HG03064 (cell line): ENCODE measurements at regions not wholly inside any gene's neighbourhood (a gene's known extent, or its start where the extent isn't known, plus 50 kb on each side); places are given as distances from the start of the nearest gene placed in this dataset.

Experiments used
- ATAC-seq: cut with Tn5 transposase; IDR thresholded peaks from one replicate; pipeline ENCODE4 v1.9.1; 2021; ENCODE audit warnings: low read depth; ENCODE audit not compliant: unreplicated experiment

DNA sequence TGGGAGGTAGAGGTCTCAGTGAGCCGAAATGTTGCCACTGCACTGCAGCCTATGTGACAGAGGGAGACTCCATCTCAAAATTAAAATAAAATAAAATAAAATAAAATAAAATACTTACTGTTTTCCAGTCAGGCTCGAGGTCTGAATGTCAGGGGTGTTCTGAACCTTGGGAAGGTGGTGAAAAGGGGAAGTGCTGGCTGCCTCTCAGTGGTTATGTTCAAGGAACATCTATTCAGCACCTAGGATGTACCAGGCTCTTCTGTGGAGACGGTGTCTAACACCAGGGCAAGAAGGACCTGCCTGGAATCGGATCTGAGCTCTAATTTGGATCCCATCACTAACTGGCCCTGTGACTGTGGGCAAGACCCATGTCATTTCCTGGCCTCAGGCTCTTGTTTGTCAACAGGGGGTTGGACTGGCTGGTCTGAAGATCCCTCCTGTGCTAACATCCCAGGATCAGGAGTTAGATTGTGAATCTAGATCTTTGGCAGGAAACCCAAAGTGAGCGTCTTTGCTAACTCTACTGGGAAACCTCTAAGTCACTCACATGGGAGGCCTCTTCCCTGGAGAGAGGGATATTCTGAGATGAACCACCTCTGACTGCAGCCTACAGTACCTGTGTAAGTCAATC, 63.4 kb upstream of the SIRPG start:
- no peak for ATAC-seq

DNA sequence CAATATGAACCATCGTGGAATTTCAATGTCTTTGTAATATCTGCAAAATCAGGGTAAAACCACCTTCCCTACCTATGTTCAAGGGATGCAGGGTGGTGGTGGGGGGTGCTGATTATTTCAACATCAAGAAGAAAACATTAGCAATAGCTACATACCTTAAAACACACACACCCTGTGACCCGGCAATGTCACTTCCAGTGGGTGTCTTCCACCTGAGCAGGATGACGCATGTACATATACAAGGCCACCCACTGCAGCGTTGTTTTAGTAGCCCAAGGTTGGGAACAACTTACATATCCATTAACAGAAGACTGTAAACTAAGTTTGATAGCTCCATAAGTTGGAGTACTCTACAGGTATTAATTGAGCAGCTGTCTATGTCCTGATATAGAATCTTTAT, 62.6 kb upstream of the SIRPG start:
- ATAC-seq, result no peak

DNA sequence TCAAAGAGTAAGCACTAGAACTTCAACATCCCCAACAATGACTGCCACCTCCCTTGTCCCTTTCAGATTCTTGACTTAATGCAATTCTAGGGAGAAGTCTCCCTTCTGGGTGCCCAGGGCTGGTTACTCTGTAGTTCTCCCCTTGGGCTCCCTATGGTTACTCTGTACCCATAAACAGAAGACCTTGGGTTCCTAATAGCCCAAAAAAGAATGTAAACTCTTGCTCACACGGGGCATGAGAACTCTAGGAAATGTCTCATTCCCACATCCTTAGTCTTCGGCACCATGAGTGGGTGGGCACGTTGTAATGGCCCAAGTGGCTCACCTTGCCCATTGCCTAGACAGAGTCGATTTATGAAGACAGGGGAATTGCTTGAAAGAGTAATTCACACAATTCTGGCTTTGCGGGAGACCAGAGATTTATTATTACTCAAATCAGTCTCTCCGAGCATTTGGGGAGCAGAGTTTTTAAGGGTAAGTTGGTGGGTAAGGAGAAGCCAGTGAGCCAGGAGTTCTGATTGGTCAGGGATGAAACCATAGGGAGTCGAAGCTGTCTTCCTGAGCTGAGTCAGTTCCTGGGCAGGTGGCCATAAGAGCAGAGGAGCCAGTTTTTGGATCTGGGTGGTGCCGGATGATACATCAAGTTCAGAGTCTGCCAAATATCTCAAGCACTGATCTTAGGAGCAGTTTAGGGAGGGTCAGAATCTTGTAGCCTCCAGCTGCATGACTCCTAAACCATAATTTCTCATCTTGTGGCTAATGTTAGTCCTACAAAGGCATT, 61.2 kb upstream of the SIRPG start:
- ATAC-seq, result no peak

DNA sequence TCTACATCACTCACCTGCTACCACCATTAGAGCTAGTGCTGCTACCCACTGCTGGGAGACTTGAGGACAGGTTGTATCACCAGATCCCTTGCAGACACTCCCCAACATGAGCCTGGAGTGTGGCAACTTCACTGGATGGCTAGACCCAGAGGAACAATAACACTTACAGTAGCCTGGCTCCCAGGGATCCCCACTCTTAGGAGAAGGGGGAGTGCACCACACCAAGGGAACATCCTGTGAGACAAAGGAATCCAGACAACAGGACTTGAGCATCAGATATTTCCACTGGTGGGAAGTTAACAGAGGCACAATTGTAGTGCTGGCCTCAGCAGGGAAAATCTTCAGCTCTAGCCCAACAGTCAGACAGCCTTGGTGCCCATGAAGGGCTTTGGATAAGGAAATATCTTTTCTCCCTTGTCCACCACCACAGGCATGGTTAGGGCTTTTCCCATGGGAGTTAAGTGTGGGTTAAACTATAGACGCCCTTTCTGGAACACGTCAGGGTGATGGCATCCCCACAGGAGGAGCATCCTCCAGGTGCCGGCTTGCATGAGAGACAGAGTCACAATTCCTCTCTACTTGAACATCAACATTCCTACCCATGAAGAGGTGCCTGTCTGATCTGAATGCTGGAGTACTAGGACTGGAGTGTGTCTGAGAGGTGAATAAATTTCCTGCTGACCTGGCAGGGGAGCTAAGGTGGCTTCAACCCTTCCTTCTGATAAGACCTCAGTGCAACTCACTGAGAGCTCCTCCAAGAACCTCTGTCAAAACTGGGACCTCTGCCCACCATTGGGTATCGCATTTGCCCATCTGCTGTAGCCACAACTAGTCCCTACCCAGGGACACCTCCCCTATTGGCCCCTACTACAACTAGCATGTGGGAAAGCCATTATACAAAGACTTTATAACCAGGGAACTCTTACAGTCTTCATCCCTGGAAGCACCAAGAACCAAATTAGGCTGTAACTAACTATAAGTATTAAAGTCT, 55.4 kb upstream of the SIRPG start:
- ATAC-seq, result no peak

DNA sequence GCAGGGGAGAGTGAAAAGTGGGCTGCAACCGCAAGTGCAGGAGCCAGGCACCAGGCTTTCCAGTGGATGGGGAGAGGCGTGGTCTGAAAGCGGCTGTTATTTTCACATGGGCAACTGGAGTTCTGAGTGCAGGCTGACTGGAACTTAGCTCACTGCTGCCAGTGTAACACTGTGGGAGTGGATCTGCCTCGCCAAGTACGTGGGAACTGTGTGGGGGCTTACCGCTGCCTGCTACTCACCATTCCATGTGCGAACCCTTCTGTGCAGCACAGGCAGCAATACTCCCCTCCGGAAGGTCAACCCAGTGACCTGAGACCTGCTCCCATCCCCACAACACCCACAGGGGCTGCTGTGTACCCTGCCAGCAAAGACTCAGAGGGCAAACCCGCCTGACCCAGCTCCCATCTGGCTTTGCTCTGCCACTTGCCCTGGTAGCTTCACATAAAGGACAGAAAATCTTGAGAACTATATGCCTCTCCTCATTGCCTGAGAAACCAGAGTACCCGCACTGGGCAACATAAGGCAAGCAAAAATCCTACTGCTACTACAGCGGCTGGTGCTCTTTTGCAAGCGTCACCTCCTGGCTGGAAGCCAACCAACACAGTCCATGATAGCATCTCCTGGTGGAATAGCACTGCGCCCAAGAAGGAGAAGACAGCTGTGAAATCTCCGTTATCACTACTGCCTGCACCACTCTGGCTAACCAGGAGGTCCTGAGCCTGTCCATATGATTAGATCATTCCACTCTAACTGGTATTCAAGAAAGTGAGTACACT, 54.4 kb upstream of the SIRPG start:
- no peak for ATAC-seq

DNA sequence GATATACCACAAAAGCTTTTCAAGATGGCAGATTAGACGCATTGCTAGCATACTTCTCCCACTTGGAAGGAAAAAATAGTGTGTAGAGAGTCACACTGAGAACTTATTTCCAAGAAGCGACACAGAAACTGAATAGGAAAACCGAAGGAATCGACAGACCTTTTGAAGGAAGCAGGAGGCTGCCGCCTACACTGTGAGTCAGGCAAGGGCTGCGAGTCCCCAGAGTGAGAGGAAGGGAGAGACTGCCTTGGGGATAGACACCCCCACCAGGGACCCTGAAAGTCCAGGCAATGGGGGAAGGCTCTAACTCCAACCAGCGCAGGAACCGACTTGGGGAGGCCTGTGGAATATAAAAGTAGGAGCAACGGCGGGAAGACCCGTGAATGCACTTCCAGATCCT, 53.7 kb upstream of the SIRPG start:
- ATAC-seq, result no peak

DNA sequence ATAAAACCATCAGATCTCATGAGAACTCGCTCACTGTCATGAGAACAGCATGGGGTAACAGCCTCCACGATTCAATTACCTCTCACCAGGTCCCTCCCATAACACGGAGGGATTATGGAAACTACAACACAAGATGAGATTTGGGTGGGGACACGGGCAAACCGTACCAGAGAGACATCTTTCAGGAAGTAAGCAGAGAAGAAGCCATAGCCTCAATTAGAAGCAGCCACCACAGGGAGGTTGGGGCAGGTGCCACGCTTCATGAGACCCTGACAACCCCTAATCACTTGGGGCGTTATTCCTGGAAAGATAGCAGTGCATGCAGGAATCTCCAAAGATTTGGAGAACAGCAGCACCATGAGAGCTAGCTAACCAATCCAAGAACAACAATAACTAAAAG, 52.9 kb upstream of the SIRPG start:
- ATAC-seq, result no peak

DNA sequence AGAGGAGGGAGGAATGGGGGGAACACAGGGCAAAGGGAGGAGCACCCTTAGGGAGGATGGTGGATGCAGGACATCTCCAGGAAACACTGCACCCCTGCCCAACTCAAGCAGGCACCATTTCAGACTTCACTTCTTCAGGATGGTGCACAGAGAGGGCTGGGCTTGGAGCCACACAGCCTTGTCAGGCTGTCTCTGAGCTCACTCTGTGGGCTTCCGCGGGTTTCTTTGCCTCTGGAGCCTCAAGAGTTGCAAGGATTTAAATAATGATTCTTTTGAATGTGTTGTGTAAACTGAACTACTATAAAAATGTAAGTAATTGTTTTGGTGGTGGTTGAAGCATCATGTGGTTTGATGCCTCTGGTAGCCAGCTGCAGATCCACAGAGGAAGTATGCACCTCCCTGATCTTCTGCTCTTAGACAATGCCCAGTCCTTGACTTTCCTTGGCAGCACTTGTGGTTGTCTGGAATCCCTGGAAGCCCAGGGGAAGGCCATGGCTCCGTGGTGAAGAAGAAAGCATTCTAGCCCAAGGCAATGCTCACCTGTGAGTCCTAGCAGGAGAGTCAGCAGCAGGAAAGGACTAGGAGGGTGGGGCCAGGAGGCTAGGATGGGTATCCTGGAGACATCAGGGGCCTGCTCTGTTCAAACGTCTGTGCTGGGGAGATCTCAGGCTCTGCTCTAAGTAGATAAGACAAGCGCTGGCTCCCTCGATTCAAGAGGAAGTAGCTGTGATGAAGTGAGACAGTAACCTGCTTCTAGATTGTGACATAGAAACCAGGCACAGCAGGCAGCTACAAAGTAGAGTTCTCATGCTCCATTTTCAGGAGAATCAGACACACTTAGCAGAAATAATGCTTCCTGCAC, 50.2 kb upstream of the SIRPG start:
- ATAC-seq, result no peak
